DOHH2 (cell line): ENCODE measurements at regions not wholly inside any gene's neighbourhood (a gene's known extent, or its start where the extent isn't known, plus 50 kb on each side); places are given as distances from the start of the nearest gene placed in this dataset.

Source experiments
- H3F3A ChIP-seq: fragments of 200-600 bp; sonication (generic), shearing (Covaris generic); 2 replicates; pipeline ENCODE4 v1.6.0; 2016; ENCODE audit warnings: antibody characterized with exemption, mild to moderate bottlenecking; ENCODE audit not compliant: control insufficient read depth, insufficient read depth
- H3K27ac ChIP-seq: fragments of 200-600 bp; sonication (generic); 2 replicates; pipeline ENCODE4 v1.5.1; 2014; ENCODE audit warnings: low read depth, mild to moderate bottlenecking, low read length, moderate library complexity
- H3K27me3 ChIP-seq: fragments of 200-600 bp; sonication (generic); 2 replicates; pipeline ENCODE4 v1.6.1; 2014; ENCODE audit warnings: mild to moderate bottlenecking, low read length, mixed read lengths; ENCODE audit not compliant: control insufficient read depth
- H3K36me3 ChIP-seq: fragments of 200-600 bp; sonication (generic); 2 replicates; pipeline ENCODE4 v1.6.1; 2014; ENCODE audit warnings: mild to moderate bottlenecking, low read length, moderate library complexity, mixed read lengths; ENCODE audit not compliant: control insufficient read depth
- H3K4me1 ChIP-seq: fragments of 200-600 bp; sonication (generic); 2 replicates; pipeline ENCODE4 v1.6.1; 2014; ENCODE audit warnings: mild to moderate bottlenecking, low read length, mixed read lengths; ENCODE audit not compliant: control insufficient read depth
- H3K4me2 ChIP-seq: fragments of 200-600 bp; sonication (generic); 2 replicates; pipeline ENCODE4 v1.6.0; 2014; ENCODE audit warnings: mild to moderate bottlenecking, low read length, moderate library complexity
- H3K4me3 ChIP-seq: fragments of 200-600 bp; sonication (generic); 2 replicates; pipeline ENCODE4 v1.5.1; 2014; ENCODE audit warnings: mild to moderate bottlenecking, low read length, mixed read lengths
- H3K79me2 ChIP-seq: fragments of 200-600 bp; sonication (generic); 2 replicates; pipeline ENCODE4 v1.6.1; 2014; ENCODE audit warnings: mild to moderate bottlenecking, low read length, mixed read lengths; ENCODE audit not compliant: control insufficient read depth
- H3K9me2 ChIP-seq: fragments of 200-600 bp; sonication (generic); replicated peaks from 2 replicates; pipeline ENCODE4 v1.6.1; 2014; ENCODE audit warnings: mild to moderate bottlenecking, low read length, mixed read lengths; ENCODE audit not compliant: control insufficient read depth
- H3K9me3 ChIP-seq: fragments of 200-600 bp; sonication (generic); 2 replicates; pipeline ENCODE4 v1.6.1; 2014; ENCODE audit warnings: antibody characterized with exemption, low read length, mixed read lengths; ENCODE audit not compliant: control insufficient read depth, insufficient read depth
- H4K20me1 ChIP-seq: fragments of 200-600 bp; sonication (generic); 2 replicates; pipeline ENCODE4 v1.6.0; 2014; ENCODE audit warnings: low read depth, mild to moderate bottlenecking, antibody characterized with exemption, low read length, moderate library complexity; ENCODE audit not compliant: control insufficient read depth, insufficient read depth
- CTCF ChIP-seq: fragments of 200-600 bp; sonication (generic); IDR thresholded peaks from one replicate; pipeline ENCODE4 v1.5.1; 2014; ENCODE audit warnings: antibody characterized with exemption, mild to moderate bottlenecking, low read depth, low read length; ENCODE audit not compliant: poor library complexity, severe bottlenecking
- EZH2phosphoT487 ChIP-seq: fragments of 200-600 bp; sonication (generic); IDR thresholded peaks from 2 replicates; pipeline ENCODE4 v1.6.1; 2017; ENCODE audit warnings: borderline replicate concordance, mild to moderate bottlenecking, antibody characterized with exemption, low read length, moderate library complexity, mixed read lengths

- Histone ChIP-seq H3K9me2 (no peaks in the 10 kb centered on the region), H3K4me3 (no peak overlapping the region), H3K27me3 (no peaks in the 10 kb centered on the region), H3K79me2 (no peaks in the 10 kb centered on the region), H3K4me2 (no peak overlapping the region), H3K4me1 (no peaks in the 10 kb centered on the region), H4K20me1 (no peaks in the 10 kb centered on the region), H3K36me3 (no peaks in the 10 kb centered on the region), H3K9me3 (no peaks in the 10 kb centered on the region; the same call in 1 of the 2 replicates), H3K27ac (no peak overlapping the region), H3F3A (no peaks in the 10 kb centered on the region)
- TF ChIP-seq EZH2phosphoT487 (no peak), CTCF (no peak)
Measured at GRCh38 chr9:1531424-1531823, 481.3 kb downstream of the DMRT2 start.

GRCh38 chr9:1532171-1532570 lies 482.0 kb downstream of the DMRT2 start:
- no peaks in the 10 kb centered on the region for H3K79me2 ChIP-seq
- H3K4me3 ChIP-seq = no peak overlapping the region
- H3K9me2 ChIP-seq = no peaks in the 10 kb centered on the region
- no peak overlapping the region for H3K4me2 ChIP-seq
- no peaks in the 10 kb centered on the region for H3K36me3 ChIP-seq
- no peak for TF ChIP-seq CTCF
- TF ChIP-seq EZH2phosphoT487 = no peak
- no peaks in the 10 kb centered on the region; the same call in 1 of the 2 replicates for H3K9me3 ChIP-seq
- H3F3A ChIP-seq = no peaks in the 10 kb centered on the region
- H4K20me1 ChIP-seq = no peaks in the 10 kb centered on the region
- no peaks in the 10 kb centered on the region for H3K27me3 ChIP-seq
- H3K4me1 ChIP-seq = no peaks in the 10 kb centered on the region
- no peak overlapping the region for H3K27ac ChIP-seq

GRCh38 chr9:1535051-1535450 lies 480.1 kb upstream of the SMARCA2 start:
- no peaks in the 10 kb centered on the region for H3K36me3 ChIP-seq
- H3K9me3 ChIP-seq = no peaks in the 10 kb centered on the region
- no peaks in the 10 kb centered on the region for H3K9me2 ChIP-seq
- H3F3A ChIP-seq = no peaks in the 10 kb centered on the region
- H3K27ac ChIP-seq = no peak overlapping the region
- H3K27me3 ChIP-seq = no peaks in the 10 kb centered on the region
- no peak overlapping the region for H3K4me3 ChIP-seq
- H4K20me1 ChIP-seq = no peaks in the 10 kb centered on the region
- H3K4me2 ChIP-seq = no peak overlapping the region
- H3K4me1 ChIP-seq = no peaks in the 10 kb centered on the region
- TF ChIP-seq EZH2phosphoT487 (no peak), CTCF (no peak)
- H3K79me2 ChIP-seq = no peaks in the 10 kb centered on the region

- no peak overlapping the region for H3K4me2 ChIP-seq
- no peak overlapping the region for H3K27ac ChIP-seq
- no peaks in the 10 kb centered on the region for H3K27me3 ChIP-seq
- no peak for TF ChIP-seq CTCF
- TF ChIP-seq EZH2phosphoT487 = no peak
- no peak overlapping the region for H3K4me3 ChIP-seq
- no peaks in the 10 kb centered on the region for H3K4me1 ChIP-seq
- H3K9me3 ChIP-seq = no peaks in the 10 kb centered on the region
- H3K36me3 ChIP-seq = no peaks in the 10 kb centered on the region
- H3K9me2 ChIP-seq = no peaks in the 10 kb centered on the region
- no peaks in the 10 kb centered on the region for H4K20me1 ChIP-seq
- H3K79me2 ChIP-seq = no peaks in the 10 kb centered on the region
- no peaks in the 10 kb centered on the region for H3F3A ChIP-seq
Measured at GRCh38 chr9:1535599-1535998, 479.5 kb upstream of the SMARCA2 start.
